NCI-H748 (cell line): ENCODE measurements at regions not wholly inside any gene's neighbourhood (a gene's known extent, or its start where the extent isn't known, plus 50 kb on each side); places are given as distances from the start of the nearest gene placed in this dataset.
A peak's percentile ranks its signal among the peaks of the same experiment; 100 is the strongest.

ENCODE experiments used
- DNase-seq: peaks from one replicate; lab custom pipeline; 2025; ENCODE audit not compliant: unreplicated experiment; lab: John Stamatoyannopoulos, UW

- DNase-seq = no peak
Measured at GRCh38 chr21:27505516-27505915, 538.6 kb upstream of the ADAMTS5 start.

GRCh38 chr21:27502801-27503200 lies 535.9 kb upstream of the ADAMTS5 start:
- no peak for DNase-seq

- no peak for DNase-seq
Measured at GRCh38 chr21:27498025-27498424, 531.1 kb upstream of the ADAMTS5 start.

- no peak for DNase-seq
Measured at GRCh38 chr21:27495836-27496235, 528.9 kb upstream of the ADAMTS5 start.

GRCh38 chr21:27493542-27493941 lies 526.7 kb upstream of the ADAMTS5 start:
- DNase-seq = no peak

GRCh38 chr21:27487676-27488075 lies 520.8 kb upstream of the ADAMTS5 start:
- no peak for DNase-seq

GRCh38 chr21:27480841-27481261 lies 514.0 kb upstream of the ADAMTS5 start:
- DNase-seq = no peak

- no peak for DNase-seq
Measured at GRCh38 chr21:27477296-27477695, 510.4 kb upstream of the ADAMTS5 start.

- DNase-seq = no peak
Measured at GRCh38 chr21:27476696-27477095, 509.8 kb upstream of the ADAMTS5 start.

GRCh38 chr21:27475363-27475955 lies 508.6 kb upstream of the ADAMTS5 start:
- DNase-seq = no peak

GRCh38 chr21:27467366-27467765 lies 500.5 kb upstream of the ADAMTS5 start:
- no peak for DNase-seq

- no peak for DNase-seq
Measured at GRCh38 chr21:27466140-27466539, 499.3 kb upstream of the ADAMTS5 start.

- DNase-seq = no peak
Measured at GRCh38 chr21:27464648-27465047, 497.8 kb upstream of the ADAMTS5 start.

- no peak for DNase-seq
Measured at GRCh38 chr21:27462726-27463125, 495.8 kb upstream of the ADAMTS5 start.

GRCh38 chr21:27454234-27454633 lies 487.3 kb upstream of the ADAMTS5 start:
- DNase-seq = no peak

- DNase-seq = no peak
Measured at GRCh38 chr21:27451116-27451515, 484.2 kb upstream of the ADAMTS5 start.

- no peak for DNase-seq
Measured at GRCh38 chr21:27450216-27450615, 483.3 kb upstream of the ADAMTS5 start.

GRCh38 chr21:27448960-27449359 lies 482.1 kb upstream of the ADAMTS5 start:
- DNase-seq = peak; percentile 31

- no peak for DNase-seq
Measured at GRCh38 chr21:27447843-27448242, 481.0 kb upstream of the ADAMTS5 start.

- no peak for DNase-seq
Measured at GRCh38 chr21:27429710-27430341, 462.9 kb upstream of the ADAMTS5 start.

GRCh38 chr21:27426196-27426595 lies 459.3 kb upstream of the ADAMTS5 start:
- DNase-seq = no peak

- DNase-seq = no peak
Measured at GRCh38 chr21:27425574-27425973, 458.7 kb upstream of the ADAMTS5 start.

GRCh38 chr21:27425172-27425571 lies 458.3 kb upstream of the ADAMTS5 start:
- no peak for DNase-seq
